NCI-H2029 (cell line): ENCODE measurements at regions not wholly inside any gene's neighbourhood (a gene's known extent, or its start where the extent isn't known, plus 50 kb on each side); places are given as distances from the start of the nearest gene placed in this dataset.

Experiments used
- DNase-seq: peaks from one replicate; lab custom pipeline; 2025; lab: John Stamatoyannopoulos, UW

DNA sequence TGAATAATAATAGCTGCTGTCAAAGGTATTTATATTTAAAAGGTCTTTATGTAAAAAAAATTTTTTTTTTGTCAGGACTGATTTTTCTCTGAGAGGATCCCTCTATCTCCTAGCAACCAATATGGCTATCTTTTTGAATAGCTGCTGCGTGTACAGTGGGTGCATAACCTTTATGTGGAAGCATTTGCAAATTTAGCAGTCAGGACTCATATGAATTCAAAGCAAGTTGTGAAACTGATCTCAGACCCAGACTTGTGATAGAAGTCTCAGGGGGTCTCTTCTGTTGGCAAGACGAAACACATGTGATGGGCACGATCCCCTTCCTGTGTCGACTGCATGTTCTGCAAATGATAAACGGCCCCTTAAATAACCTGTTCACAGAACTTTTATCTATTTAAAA, 114.1 kb upstream of the ARGLU1 start:
- no peak for DNase-seq

DNA sequence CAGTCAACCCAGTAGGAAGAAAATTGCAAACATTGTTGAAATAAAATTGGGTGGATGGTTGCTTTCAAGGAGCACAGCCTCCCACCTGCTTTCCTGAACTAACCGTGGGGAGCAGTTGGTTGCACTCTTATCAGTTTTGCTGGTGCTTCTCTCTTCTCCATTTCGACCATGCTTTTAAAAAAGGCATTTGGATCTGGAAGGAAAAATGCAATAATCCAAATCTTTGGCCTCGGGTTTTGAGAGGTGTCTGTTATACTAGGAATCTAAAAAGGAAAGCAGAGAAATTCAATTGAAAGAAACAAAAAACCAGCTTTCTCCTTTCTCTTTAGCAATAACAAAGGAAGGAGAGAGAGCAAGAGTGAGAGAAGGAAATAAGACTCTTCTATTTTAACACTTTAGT, 113.6 kb upstream of the ARGLU1 start:
- DNase-seq: no peak

DNA sequence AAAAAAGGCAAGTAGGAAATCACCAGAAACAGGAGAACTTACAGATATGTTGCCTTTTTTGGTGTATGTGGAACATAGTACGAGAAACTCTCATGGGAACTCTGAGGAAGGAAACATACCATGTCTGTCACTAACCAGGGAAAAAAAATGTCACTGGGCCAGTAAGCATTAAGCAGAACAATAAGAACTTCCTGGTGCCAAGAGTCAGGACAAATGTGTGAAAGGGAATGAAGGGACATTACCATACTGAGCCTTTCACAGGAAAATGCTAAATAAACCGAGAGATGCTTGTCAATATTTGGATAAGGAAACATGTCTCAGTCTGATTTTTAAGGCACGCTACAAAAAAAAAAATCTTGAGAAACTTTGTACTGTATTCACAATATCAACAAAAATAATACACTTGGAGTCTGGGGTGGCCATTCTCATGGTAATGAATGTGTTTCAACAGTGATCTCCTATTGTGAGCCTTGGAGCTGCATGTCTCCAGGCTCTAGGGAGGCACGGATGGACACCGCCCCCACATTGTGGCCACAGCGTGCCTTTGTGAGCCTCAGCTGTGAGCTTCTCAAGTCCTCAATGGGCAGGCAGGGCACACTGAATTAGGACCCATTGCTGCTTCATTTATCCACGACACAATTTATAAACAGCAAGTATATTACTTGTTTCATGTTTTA, 113.0 kb upstream of the ARGLU1 start:
- no peak for DNase-seq

DNA sequence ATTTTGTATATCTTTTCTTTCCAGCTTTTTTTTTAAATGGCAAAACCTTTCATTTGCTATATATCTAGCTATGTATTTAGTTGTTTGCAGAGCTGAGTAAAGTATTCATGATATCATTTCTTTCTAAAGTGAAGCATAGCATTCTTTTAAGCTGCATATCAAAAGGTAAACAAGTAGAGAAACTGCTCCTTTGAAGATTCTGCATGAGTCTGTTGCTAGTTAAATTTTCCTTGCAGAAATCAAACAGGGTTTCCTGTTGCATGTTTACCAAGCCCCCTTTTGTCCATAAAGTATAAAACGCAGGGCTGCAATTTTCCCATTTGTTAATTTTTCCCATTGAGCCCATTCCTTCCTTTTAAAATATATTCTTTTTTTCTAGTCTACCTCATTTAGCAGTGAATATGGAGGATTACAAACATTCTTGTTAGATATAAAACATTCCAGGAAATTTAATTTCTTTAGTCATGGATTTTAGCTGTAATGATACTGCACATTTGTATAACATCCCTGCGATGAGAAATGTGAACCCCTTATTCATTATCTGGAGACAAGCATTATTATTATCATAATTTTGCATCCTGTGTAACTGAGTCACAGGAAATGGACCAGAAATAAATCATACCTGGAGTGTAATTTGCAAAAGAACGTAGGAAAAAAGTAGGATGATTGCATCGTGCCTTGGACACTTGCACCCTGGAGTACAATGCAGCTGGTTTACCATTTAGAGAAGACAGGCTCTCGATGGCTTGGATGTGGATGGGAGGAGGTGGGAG, 110.9 kb upstream of the ARGLU1 start:
- no peak for DNase-seq

DNA sequence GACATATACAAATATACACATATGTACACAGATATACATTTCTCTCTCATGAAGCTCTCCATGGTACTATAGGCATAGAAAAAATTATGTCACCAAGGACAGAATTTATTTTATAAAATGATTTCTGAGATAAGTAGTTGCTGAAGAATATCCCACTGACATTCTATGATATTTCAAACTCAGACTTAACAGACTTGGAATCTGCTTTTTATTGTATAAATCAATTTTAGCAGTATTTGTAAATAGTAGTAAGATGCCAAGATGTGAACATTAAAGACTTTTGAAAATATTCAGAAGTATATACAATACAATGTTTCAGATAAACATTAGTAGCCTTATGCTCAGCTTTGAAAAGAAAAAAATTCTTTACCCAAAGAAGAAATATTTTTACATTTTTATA, 107.4 kb upstream of the ARGLU1 start:
- no peak for DNase-seq

DNA sequence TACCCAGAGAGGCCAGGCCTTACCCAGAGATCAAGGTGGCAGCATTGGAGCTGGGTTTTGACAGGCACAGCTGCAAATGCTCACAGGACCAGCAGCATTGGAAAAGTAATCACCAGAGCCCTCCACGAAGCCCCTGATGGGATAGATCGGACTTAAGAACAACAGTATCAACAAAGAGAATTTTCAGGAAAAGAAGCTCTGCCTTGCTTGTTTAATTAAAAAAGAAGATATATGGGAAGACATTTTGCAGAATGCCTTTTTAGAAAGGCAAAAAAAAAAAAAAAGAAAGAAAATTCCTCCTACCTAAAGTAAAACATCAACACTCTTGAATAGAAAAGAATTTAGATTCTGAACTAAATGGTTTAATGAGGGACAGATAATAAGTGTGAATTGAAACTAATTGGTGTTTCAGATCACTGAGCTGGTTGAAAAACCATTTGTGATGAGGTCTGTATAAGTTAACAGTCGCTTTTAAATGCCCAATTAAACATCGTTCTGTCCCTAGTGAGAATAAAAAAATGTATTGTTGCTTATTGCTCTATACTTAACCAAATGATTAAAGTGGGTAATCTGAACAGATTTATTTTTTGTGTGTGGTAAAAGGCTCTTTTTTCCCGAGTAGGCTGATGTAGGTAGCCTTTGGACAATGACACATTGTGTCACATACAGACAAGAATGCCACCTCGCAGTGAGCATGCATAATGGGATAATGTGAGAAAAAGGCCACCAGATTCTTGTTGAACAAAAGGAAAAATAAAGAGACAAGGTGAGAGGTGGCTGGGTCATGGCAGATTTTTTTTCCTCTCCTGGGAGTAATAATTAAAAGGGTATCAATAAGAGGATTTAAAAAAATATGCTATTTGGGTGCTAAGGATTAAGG, 93.0 kb upstream of the ARGLU1 start:
- DNase-seq: no peak

DNA sequence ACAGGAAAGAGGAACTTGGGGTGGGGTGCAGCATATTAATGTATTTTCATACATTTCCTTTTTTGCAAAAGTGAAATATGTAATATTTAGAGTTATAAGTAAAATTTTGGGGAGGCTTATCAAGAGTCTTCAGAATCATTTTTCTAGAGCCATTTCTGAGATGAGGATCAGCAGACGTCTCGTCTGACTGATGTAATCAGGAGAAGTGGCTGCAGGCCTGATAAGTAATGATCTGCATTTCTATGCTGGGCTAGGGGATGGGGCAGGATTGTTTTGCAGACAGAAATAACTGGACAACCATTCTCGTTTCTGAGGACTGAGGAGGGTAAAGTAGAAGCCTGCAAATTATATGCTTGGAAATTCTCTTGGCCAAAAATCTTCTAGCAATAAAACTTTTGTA, 89.2 kb upstream of the ARGLU1 start:
- no peak for DNase-seq

DNA sequence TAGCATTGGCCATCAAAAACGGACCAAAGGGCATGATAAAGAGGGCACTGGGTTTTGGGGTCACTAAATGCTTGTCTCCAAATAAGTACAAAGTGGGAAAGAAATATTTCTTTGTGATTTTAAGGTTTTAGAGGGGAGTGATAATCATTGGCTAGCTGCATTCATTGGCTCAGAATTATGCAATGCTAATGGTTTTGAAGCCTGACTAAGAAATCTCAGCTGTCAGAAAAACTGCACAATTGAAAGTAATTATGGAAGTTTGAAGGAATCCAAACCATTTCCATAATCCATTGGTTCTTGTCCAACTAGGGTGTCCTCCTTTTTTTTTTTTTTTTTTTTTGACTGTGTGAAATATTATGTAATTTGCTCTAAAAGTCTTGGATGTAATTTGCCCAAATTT, 88.2 kb upstream of the ARGLU1 start:
- DNase-seq: no peak

DNA sequence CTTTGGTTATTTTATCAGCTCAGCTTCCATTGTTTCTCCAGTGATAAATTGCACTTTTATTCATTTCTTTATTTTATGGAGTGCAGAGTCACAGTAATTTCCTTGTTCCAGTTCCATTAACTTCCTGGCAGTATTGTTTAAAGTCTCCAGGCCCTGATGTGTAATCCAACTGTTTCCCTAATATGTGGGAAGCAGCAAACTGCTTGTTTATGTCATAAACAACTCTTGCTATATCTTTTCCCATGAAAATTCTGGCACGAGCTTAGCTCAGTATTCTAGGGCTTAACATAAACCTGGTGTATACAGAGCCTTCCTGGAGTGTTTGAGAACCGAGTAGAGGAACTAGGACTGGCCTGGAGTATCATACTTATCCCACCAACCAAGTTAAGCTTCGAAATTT, 83.5 kb upstream of the ARGLU1 start:
- DNase-seq: no peak

DNA sequence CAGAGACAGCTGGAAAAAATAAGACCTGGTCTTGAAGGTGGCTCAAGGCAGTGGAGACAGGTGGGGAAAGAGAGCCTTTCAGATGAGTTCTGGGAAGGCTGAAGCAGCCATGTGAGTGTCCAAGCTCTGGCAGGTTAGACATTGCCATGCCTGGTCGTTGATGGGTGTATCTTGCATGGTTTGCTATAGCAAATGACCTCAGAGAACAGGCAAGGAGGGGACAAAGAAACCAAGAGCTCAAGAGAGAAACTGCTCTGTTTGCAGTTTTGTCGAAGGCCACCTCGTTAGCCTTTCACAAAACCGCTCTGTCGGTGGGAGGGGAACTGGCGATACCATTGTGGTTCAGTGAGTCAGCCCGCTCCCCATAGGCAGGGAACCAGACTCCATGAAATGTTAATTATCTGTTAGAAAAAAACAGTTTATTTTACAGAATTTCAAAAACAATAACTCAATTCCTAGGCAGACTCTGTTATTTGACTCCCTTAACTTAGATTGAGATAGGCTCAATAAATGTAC, 82.8 kb upstream of the ARGLU1 start:
- no peak for DNase-seq

DNA sequence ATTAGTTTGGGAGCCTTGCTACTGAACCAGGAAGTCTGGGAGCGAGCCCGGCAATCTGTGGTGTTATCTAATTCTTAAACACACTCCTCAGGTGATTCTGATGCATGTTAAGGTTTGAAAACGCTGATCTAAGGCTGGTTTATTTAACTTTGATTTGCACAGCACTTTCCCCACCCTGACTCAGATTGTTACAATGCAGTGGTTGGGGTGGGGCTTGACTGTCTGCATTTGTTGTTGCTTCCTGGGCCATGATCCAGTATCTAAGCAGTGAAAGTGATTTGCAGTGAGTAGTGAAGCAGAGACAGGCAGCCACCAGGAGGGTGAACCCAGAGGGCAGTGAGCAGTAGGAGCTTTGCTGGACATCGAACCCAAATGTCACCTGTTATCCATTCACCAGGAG, 81.6 kb upstream of the ARGLU1 start:
- DNase-seq: no peak

DNA sequence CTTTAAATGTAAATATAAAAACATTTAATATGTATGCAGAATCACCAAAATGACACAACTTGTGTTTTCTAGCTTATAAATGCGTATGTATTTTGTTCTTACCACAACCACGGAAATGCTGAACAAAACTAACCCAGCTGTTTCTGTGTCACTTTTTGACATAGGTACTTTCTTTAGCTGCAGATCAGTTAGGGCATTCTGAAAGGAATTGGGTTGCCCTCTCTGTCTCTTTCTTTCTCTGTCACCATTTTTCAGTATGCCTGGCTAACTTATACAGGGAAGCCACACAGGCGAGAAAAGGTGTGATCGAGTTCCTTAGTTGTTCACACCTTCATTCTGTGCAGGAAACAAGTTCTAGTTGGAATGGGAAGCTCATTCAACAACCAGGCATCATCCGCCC, 72.6 kb upstream of the ARGLU1 start:
- no peak for DNase-seq

DNA sequence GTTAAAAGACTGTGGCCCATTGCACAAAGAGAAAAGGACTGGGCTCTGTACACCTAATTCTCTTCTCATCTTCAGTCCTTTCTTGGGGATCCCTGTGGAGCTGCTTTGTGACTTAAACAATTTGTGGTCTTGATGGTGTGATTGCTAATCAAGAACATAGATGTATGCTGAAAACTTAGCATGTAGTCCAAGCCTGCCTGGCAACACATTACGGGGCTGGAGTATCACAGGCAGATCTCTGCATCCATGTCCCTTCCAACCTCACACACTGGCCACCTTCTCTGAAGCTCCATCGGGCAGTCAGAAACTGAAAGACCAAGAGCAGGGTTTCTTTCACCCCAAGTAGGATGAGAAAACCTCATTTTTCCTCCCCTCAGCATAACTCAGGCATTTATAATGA, 69.6 kb upstream of the ARGLU1 start:
- no peak for DNase-seq

DNA sequence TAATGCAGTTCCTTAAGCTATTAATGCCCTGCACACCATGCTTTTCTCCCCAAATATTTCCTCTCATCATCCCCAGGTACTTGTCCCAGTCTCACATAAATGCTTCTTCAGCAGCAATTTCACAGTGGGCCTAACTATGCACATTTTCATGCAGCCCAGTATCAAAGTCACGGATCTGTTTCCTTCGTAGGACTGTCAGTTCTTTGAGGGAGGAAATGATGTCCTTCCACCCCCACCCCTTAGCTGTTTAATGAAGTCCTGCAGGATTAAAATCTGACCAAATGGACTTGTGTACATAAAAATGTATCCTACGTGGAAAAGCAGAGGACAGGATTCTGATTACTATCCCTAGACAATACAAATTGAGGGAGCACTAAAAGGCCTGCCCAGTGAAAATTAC, 68.6 kb upstream of the ARGLU1 start:
- no peak for DNase-seq

DNA sequence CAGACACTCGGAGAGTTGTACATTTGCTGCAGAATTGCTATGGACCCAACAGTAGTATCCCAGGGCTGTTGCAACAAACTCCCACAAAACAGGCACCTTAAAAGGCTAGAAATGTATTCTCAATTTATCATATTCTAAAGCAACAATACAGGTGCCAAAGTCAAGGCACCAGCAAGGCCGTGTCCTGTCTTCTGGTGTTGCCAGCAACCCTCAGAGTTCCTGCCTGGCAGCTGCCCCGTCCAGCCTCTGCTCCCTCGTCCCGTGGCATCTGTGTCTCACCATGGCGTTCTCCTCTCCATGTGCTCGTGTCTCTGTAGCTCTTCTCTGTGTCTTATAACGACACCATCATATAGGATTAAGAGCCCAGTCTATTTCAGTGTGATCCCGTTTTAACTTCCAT, 67.7 kb upstream of the ARGLU1 start:
- no peak for DNase-seq

DNA sequence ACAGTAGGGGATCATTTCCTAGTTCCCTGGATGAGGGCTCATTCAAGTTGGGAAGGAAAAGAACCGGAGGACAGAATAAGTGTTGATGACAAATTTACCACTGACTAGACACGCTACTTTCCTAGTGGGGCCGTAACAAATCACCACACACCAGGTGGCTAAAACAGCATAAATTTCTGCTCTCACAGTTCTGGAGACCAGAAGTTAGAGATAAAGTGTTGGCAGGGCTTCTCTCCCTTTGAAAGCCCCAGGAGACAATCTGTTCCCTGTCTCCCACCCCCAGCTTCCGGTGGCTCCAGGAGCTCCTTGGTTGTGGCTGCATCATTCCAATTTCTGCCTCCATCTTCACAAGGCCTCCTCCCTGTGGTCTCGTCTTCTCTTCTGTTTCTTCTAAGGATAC, 65.4 kb upstream of the ARGLU1 start:
- DNase-seq: no peak

DNA sequence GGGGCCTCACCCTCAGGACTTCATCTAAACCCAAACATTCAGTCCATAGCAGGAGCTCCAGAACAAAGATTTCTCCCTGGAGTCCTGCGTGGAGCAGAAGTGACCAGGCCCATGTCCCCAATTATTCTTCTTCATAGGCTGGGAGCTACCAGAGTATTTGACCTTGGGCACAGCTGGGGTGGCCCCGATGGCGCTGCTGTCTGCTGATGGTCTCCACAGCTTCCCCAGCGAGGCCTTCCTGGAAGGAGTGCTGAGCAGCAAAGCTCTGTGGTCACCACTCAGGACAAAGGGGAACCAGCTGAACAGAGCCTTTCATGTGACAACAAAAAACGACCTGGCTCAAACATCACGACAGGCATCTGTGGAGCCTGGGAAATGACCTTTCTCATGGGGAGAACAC, 62.7 kb upstream of the ARGLU1 start:
- DNase-seq: no peak

DNA sequence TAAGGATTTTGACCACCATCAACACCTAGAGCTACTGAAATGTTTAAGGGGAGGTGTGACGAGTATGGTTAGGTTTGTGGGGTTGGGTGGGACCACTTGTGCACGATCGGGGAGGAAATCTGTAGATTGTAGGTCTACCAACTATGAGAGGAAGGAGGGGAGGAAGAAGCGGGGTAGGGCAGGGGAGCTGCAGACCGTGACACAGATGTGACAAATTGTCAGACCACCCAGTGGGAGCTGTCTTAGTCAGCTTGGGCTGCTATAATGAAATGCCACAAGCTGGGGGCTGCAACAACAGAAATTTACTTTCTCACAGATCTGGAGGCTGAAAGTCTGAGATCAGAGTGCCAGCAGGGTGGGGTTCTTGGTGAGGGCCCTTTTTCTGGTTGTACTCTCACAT, 62.2 kb upstream of the ARGLU1 start:
- DNase-seq: no peak

DNA sequence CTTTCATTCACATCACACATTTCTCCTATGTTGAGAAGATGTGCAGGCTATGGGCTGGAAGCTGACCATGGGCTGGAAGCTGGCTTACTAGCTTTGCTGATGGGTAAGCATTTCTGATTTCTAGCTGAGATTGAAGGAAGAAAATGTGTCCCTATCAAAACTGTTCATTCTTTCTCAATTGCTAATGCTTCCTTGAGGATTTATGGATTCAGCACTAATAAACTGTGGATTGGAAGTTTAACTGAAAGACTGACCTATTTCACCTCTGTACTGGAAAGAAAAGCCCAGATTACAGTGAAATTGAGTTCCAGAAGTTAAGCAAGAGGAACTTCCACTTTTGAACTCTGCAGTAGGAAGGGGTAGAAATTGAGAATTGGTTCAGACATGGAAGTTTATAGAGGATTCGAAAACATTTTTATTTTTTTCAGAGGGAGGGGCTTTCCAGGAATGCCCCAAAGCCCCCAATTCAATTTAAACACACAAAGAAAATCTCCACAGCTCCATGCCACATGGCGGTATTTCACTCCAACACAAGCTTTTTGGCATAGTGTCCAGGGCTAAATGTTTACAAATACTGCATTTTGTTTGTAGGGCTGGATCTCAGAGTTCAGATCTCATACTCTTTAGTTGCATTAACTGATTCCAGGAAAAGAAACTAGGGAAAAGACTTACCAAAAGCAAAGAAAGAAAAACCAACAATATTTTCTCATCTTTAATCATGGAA, 61.2 kb upstream of the ARGLU1 start:
- no peak for DNase-seq

DNA sequence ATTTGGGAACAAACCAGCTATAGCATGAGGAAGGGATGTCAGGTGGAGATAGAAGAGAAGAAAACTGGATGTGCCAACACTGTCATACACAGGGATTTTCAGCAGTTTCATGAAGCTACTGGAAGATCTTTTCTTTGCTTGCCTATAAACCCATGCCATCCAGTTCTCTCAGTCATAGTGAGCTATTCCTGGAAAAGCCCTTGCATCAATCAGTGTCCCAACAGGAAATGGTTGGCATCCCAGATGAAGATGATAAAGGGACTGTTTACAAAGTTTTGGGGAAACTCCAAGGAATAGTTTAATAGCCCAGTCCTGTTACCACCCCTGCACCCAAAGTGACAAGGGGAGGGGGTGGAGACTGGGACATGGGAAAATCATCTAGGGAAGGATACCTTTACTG, 58.5 kb upstream of the ARGLU1 start:
- DNase-seq: no peak

DNA sequence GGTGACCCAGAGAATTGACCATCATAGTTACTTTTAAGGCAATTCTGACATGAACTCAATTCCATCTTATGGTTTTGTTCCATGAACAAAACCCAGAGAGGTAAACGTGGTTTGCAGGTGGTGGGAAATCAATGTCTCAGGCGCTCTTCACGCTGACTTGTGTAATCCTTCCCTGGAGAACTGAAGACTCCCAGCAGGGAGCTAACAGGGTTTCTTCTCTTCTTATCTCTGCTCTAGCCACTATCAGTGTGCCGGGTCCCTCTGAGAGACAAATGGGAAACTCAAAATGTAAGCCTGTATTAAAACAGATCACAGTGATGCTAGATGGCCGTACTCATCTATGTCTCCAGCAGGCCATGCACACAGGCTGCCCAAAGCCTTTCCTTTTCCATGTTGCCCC, 57.6 kb upstream of the ARGLU1 start:
- no peak for DNase-seq

DNA sequence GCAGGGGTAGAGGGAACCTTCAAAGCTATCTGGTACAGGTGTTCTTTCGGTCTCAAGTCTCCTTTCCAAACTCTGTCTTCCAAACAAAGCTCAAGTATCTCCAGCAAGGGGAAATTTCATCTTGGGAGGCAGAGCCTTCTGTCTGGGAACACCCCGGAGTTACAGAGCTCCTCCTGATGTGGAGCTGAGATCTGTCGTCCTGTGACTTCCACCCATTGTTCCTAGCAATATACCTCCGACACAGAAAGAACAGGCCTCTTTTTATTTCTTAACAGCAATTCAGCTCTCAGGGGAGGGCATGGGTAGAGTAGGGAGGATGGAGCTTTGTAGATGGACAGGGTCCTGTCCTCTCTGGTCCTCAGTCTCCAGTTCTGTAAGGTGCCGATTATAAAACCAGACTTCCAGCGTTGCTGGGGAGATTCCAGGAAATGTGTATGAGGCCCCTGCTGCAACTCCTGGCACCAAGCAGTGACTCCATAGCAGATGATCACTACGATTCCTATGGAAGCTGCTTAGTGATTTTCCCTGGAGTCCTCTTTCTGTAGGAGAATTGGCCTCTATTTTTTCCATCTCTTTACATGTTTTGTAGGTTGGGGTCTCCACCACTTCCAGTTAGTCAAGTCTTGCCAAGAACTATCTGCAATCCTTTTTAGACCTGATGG, 56.0 kb upstream of the ARGLU1 start:
- DNase-seq: no peak
